WTC11 (cell line): ENCODE measurements at regions not wholly inside any gene's neighbourhood (a gene's known extent, or its start where the extent isn't known, plus 50 kb on each side); places are given as distances from the start of the nearest gene placed in this dataset.

ENCODE experiments used
- ATAC-seq: fragments of 200-7000 bp; cut with Tn5 transposase; 2 replicates; pipeline ENCODE4 v1.10.0; 2021; ENCODE audit warnings: mild to moderate bottlenecking, moderate library complexity
- CTCF ChIA-PET: fragments of 300-600 bp; sonication (Branson Sonifier 250); formaldehyde crosslinking; loops from one replicate; lab custom pipeline; 2021; ENCODE audit warnings: antibody characterized with exemption; lab: Charles Lee
- POLR2A ChIA-PET: fragments of 350-600 bp; sonication (Branson Sonifier 250); formaldehyde crosslinking; loops from one replicate; lab custom pipeline; 2021; ENCODE audit warnings: antibody characterized with exemption; lab: Charles Lee
- DNase-seq: peaks from one replicate; pipeline ENCODE4 v3.0.0; 2021; ENCODE audit warnings: low spot score
- H3K27ac Mint-ChIP-seq: 2 replicates; pipeline ENCODE4 v1.8.0; 2021; ENCODE audit warnings: mixed read lengths
- H3K27me3 Mint-ChIP-seq: 2 replicates; pipeline ENCODE4 v1.8.0; 2021; ENCODE audit warnings: low read depth, mild to moderate bottlenecking, moderate library complexity, mixed read lengths
- H3K36me3 Mint-ChIP-seq: 2 replicates; pipeline ENCODE4 v1.8.0; 2021; ENCODE audit warnings: mixed read lengths
- H3K4me1 Mint-ChIP-seq: 2 replicates; pipeline ENCODE4 v1.8.0; 2022; ENCODE audit warnings: mixed read lengths
- H3K4me3 Mint-ChIP-seq: 2 replicates; pipeline ENCODE4 v1.8.0; 2021; ENCODE audit warnings: mild to moderate bottlenecking, moderate library complexity, mixed read lengths
- H3K9me3 Mint-ChIP-seq: 2 replicates; pipeline ENCODE4 v1.8.0; 2021; ENCODE audit warnings: mixed read lengths
- CREB1 ChIP-seq: sonication (generic); formaldehyde crosslinking; IDR thresholded peaks from 2 replicates; pipeline ENCODE4 v1.8.0; 2023; ENCODE audit warnings: mild to moderate bottlenecking, missing genetic modification reagents
- CREM ChIP-seq: sonication (generic); formaldehyde crosslinking; IDR thresholded peaks from 2 replicates; pipeline ENCODE4 v1.8.1; 2022; ENCODE audit warnings: mild to moderate bottlenecking, missing genetic modification reagents, moderate library complexity
- E2F5 ChIP-seq: sonication (generic); formaldehyde crosslinking; IDR thresholded peaks from 2 replicates; pipeline ENCODE4 v1.8.1; 2022; ENCODE audit warnings: mild to moderate bottlenecking, moderate library complexity, missing genetic modification reagents
- ERG ChIP-seq: fragments of 250-450 bp; sonication (Bioruptor Pico); IDR thresholded peaks from 2 replicates; pipeline ENCODE4 v1.8.0; 2021; ENCODE audit warnings: mild to moderate bottlenecking
- NFATC4 ChIP-seq: fragments of 250-450 bp; sonication (Bioruptor Pico); IDR thresholded peaks from 2 replicates; pipeline ENCODE4 v1.9.0; 2021; ENCODE audit warnings: mild to moderate bottlenecking
- NR2C2 ChIP-seq: sonication (generic); formaldehyde crosslinking; IDR thresholded peaks from 2 replicates; pipeline ENCODE4 v1.8.0; 2022; ENCODE audit warnings: mild to moderate bottlenecking, missing genetic modification reagents
- NR3C1 ChIP-seq: sonication (generic); formaldehyde crosslinking; conservative IDR thresholded peaks from 2 replicates; pipeline ENCODE4 v1.8.1; 2023; ENCODE audit warnings: low read depth, mild to moderate bottlenecking, missing genetic modification reagents
- ZBTB43 ChIP-seq: sonication (generic); formaldehyde crosslinking; IDR thresholded peaks from 2 replicates; pipeline ENCODE4 v1.8.1; 2023; ENCODE audit warnings: mild to moderate bottlenecking, missing genetic modification reagents
- ZMAT4 ChIP-seq: fragments of 250-450 bp; sonication (Bioruptor Pico); IDR thresholded peaks from 2 replicates; pipeline ENCODE4 v1.9.0; 2021; ENCODE audit warnings: mild to moderate bottlenecking
- ZNF232 ChIP-seq: sonication (generic); formaldehyde crosslinking; IDR thresholded peaks from 2 replicates; pipeline ENCODE4 v1.8.0; 2022; ENCODE audit warnings: mild to moderate bottlenecking, missing genetic modification reagents
- ZNF281 ChIP-seq: sonication (generic); formaldehyde crosslinking; IDR thresholded peaks from 2 replicates; pipeline ENCODE4 v1.8.0; 2023; ENCODE audit warnings: mild to moderate bottlenecking, missing genetic modification reagents
- ZNF532 ChIP-seq: fragments of 250-450 bp; sonication (Bioruptor Pico); IDR thresholded peaks from 2 replicates; pipeline ENCODE4 v1.9.0; 2021; ENCODE audit warnings: mild to moderate bottlenecking, borderline replicate concordance
- TF ChIP-seq, protein P1 (sequence below): sonication (generic); formaldehyde crosslinking; IDR thresholded peaks from 2 replicates; pipeline ENCODE4 v1.8.1; 2023; ENCODE audit warnings: mild to moderate bottlenecking, missing genetic modification reagents
- TF ChIP-seq, protein P2 (sequence below): sonication (generic); formaldehyde crosslinking; IDR thresholded peaks from 2 replicates; pipeline ENCODE4 v1.8.0; 2023; ENCODE audit warnings: missing genetic modification reagents

DNA sequence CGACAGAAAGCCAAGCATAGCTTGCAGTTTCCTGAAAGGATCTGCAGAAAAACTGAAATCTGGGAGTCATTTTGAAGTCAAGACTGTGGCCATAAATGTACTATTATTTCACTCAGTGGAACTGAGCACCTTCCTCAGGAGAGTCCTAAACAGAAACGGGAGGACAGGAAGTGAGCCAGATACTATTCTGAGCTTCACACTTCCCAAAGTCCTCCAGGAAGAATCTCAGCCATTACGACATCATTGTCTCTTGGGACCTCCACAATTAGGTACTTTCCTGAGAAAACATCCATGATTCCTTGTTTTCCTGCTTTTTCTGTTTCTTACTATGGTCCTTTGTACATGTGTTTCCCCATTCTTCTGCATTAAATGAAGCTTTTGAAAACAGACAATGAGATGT is 299.2 kb upstream of the USP25 start:
- no peak for ATAC-seq
- no peak overlapping the region for H3K4me3 Mint-ChIP-seq

GRCh38 chr21:15431053-15431452 is 298.7 kb upstream of the USP25 start:
- H3K36me3 Mint-ChIP-seq = peaks cover 14% of the 10 kb centered on the region
- H3K27ac Mint-ChIP-seq = no peak overlapping the region
- no peaks in the 10 kb centered on the region for H3K27me3 Mint-ChIP-seq
- H3K4me3 Mint-ChIP-seq = no peak overlapping the region
- peaks cover 5% of the 10 kb centered on the region for H3K4me1 Mint-ChIP-seq
- peak; percentile 79 for ATAC-seq
- H3K9me3 Mint-ChIP-seq = peaks cover 27% of the 10 kb centered on the region
- ChIA-PET CTCF (interaction anchor here (0.8 to 1.2 kb wide), 3 partner anchors 14 to 56 kb away, joined by 3 to 4 read pairs (median 3); no protein-coding TSS in a partner anchor), POLR2A (no interaction called here)
- peak; percentile 13 for DNase-seq
- no peak for TF ChIP-seq ZBTB43 (CRISPR knock-in tag)
- no peak for TF ChIP-seq CREM (CRISPR knock-in tag)
- TF ChIP-seq ZNF532 (CRISPR knock-in tag) = no peak
- no peak for TF ChIP-seq ERG (CRISPR knock-in tag)
- TF ChIP-seq NFATC4 = no peak
- TF ChIP-seq NR3C1 (CRISPR knock-in tag) = no peak

More for the DNA sequence above, 299.2 kb upstream of the USP25 start:
- Mint-ChIP-seq H3K36me3 (peaks cover 14% of the 10 kb centered on the region), H3K9me3 (peaks cover 27% of the 10 kb centered on the region), H3K4me1 (peaks cover 10% of the 10 kb centered on the region), H3K27ac (no peak overlapping the region), H3K27me3 (no peaks in the 10 kb centered on the region; the same call in 1 of the 2 replicates)
- TF ChIP-seq, protein P1, sequence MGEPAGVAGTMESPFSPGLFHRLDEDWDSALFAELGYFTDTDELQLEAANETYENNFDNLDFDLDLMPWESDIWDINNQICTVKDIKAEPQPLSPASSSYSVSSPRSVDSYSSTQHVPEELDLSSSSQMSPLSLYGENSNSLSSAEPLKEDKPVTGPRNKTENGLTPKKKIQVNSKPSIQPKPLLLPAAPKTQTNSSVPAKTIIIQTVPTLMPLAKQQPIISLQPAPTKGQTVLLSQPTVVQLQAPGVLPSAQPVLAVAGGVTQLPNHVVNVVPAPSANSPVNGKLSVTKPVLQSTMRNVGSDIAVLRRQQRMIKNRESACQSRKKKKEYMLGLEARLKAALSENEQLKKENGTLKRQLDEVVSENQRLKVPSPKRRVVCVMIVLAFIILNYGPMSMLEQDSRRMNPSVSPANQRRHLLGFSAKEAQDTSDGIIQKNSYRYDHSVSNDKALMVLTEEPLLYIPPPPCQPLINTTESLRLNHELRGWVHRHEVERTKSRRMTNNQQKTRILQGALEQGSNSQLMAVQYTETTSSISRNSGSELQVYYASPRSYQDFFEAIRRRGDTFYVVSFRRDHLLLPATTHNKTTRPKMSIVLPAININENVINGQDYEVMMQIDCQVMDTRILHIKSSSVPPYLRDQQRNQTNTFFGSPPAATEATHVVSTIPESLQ (CRISPR knock-in tag) = no peak
- TF ChIP-seq ZMAT4 (CRISPR knock-in tag) = no peak
- no peak for TF ChIP-seq NR2C2 (CRISPR knock-in tag)
- TF ChIP-seq ZNF281 (CRISPR knock-in tag) = no peak
- no peak for TF ChIP-seq ZNF232
- no peak for TF ChIP-seq CREB1 (CRISPR knock-in tag)
- TF ChIP-seq, protein P2, sequence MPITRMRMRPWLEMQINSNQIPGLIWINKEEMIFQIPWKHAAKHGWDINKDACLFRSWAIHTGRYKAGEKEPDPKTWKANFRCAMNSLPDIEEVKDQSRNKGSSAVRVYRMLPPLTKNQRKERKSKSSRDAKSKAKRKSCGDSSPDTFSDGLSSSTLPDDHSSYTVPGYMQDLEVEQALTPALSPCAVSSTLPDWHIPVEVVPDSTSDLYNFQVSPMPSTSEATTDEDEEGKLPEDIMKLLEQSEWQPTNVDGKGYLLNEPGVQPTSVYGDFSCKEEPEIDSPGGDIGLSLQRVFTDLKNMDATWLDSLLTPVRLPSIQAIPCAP (CRISPR knock-in tag) = no peak
- TF ChIP-seq E2F5 (CRISPR knock-in tag) = no peak
- POLR2A ChIA-PET = no interaction called here
- CTCF ChIA-PET = interaction anchor here (1.1 to 1.2 kb wide), 2 partner anchors 14 to 35 kb away, joined by 3 to 4 read pairs; no protein-coding TSS in a partner anchor
- DNase-seq = no peak
